ENCODE measurements at regions not wholly inside any gene's neighbourhood (a gene's known extent, or its start where the extent isn't known, plus 50 kb on each side); places are given as distances from the start of the nearest gene placed in this dataset.
"Not testable (repeated sequence)": the region's sequence is repeated elsewhere in the genome, so short reads cannot be mapped to it uniquely, and the experiment has no call there.

GRCh38 chr1:115450501-115451040, 112.5 kb upstream of the NGF start:
- no peak for DNase-seq

GRCh38 chr1:115448282-115449044, 110.4 kb upstream of the NGF start:
- DNase-seq, result no peak

DNA sequence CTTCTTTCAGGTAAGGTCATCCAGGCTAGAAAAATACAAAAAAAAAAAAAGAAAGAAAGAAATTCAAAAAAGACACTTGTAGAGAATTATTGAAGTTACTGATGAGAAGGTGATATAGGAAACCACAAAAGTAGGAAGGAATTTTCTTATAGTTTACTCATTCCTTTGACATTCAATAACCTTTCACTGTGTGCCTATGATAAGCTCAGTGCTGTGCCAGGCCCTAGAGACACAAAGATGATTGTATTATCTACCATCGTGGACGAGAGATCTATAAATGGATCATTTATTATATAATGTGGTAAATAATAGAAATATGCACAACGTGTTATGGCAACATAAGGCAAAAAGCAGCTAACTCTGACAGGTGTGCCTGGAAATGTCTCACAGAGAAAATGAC, 109.6 kb upstream of the NGF start:
- no peak for DNase-seq

DNA sequence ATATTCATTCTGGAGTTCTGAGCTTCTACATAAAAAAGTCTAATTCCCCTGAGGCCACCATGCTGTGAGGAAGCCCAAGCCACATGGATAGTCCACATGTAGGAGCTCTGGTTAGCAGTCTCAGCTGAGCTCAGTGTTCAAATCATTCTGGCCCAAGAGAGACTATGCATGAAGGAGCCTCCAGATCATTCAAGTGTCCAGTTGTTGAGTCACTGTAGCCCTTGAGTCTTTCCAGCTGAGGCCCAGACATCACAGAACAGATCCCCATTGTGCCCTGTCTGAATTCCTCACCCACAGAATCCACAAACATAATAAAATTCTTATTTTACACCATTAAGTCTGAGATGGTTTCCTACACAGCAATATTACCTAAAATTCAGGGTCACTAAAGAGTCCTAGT, 107.0 kb upstream of the NGF start:
- DNase-seq, result no peak

DNA sequence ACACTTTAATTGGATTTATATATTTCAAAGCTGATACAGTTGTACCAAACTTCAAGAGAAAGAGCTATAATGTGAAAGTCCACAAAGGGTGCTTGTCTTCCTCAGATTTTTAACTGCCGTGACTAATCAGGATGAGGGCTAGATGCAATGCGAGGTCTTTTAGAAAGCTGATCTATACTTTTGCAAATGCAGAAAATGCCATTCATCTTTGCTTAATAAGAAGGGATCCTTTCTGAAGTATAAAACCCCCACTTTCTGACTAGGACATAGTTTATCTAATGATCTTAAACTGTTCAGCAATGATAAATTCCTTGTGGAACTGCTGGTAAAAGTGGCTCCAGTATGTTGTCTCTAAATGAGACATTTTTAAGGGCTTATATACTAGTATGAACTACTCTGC, 102.7 kb upstream of the NGF start:
- DNase-seq, result no peak

DNA sequence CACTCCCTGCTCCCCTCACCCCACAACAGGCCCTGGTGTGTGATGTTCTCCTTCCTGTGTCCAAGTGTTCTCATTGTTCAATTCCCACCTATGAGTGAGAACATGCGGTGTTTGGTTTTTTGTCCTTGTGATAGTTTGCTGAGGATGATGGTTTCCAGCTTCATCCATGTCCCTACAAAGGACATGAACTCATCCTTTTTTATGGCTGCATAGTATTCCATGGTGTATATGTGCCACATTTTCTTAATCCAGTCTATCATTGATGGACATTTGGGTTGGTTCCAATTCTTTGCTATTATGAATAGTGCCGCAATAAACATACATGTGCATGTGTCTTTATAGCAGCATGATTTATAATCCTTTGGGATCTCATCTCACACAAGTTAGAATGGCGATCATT, 101.5 kb upstream of the NGF start:
- not testable (repeated sequence) for DNase-seq

- no peak for DNase-seq
Observed at GRCh38 chr1:115437196-115437595, 99.1 kb upstream of the NGF start.

DNA sequence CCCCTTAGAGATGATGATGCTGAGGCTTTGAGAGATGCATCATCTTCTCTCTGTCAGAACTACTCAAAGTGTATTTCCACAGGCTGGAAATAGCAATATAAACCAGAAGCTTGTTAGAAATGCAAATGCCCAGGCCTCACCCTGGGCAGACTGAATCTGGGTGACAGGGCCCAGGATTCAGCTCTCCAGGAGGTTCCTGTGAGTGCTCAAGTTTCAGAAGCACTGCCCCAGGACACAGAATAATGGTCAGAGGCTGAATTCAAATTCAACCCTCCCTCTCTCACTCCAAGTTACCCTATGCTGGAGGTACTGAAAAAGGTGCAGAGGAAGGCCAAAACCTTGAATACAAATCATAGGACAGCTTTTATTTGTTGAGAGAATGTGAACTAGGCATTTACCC, 98.5 kb upstream of the NGF start:
- DNase-seq, result no peak

- no peak for DNase-seq
Observed at GRCh38 chr1:115433483-115433882, 95.4 kb upstream of the NGF start.

DNA sequence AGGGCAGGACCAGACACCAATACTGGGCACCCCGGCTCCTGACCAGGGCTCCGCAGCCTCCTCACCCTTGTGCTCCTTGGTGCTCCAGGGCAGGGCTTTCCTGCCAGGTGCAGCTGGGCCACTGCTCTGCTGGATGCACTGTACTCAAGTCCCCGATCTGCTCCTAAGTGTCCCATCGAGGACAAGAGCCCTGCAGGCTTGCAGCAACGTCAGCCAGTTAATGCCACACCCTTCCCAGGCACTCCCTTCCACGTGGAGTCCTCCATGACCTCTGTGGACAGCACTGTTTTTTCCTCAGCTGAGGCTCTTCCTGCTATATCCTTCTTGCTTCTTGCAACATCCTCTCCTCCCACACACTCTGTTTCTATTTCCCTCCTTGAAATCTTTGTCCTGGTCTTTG, 94.0 kb upstream of the NGF start:
- DNase-seq, result no peak

- DNase-seq, result no peak
Observed at GRCh38 chr1:115430441-115431158, 92.6 kb upstream of the NGF start.

DNA sequence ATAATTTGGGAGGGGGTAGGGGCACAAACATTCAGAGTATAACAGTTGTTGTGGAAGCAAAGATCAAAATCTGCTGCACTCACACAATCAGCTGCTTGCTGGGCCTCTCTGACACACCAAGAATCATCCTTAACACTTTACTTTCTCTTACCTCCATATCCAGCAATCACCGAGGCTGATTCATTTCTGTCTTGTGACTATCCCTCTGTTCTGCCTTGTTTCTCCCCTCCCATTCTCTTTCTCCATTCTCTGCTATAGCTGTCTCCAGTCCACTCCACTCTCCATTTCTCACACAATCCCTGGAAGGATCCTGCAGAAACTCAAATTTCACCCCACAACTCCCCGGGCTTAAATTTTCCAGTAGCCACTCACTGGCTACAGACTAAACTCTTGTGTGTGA, 91.8 kb upstream of the NGF start:
- no peak for DNase-seq

DNA sequence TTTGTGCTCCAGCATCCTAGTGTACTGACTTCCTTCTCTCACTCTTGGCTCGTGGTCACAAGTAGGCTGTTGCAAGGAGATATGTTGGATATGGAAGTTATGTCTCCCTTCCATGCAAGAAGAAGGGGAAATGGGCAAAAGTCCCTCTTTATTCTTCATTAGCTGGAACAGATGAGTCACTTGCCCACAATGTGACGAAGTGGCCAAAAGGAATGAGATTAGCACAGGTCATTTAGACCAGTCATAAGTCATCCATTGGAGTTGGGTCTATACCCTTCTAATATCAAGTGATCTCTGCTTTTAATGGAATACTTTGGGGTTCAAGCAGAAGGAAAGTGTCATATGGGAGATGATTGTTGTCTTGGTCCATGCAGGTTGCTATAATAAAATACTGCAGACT, 91.2 kb upstream of the NGF start:
- DNase-seq, result no peak

DNA sequence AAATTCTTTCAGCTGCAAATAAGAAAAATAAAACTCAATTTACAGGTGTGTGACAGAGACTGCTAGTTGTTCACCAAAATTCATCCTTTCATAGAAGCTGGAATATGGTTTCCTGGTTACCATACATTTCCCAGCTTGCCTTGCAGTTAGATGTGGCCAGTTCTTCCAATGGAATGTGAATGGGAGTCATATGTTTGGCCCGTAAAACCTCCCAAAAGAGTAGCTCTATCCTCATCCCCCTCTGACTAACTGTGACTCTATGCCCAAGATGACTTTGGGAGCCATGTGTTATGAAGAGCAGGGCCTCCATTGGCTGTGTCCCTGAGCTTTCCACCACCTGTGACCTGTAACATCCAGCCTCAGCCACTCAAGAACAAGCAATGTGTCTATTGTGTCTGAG, 90.6 kb upstream of the NGF start:
- no peak for DNase-seq

- DNase-seq, result no peak
Observed at GRCh38 chr1:115428256-115428655, 90.2 kb upstream of the NGF start.

- DNase-seq, result no peak
Observed at GRCh38 chr1:115426956-115427355, 88.9 kb upstream of the NGF start.

GRCh38 chr1:115426231-115426771, 88.3 kb upstream of the NGF start:
- no peak for DNase-seq

- no peak for DNase-seq
Observed at GRCh38 chr1:115425442-115425841, 87.4 kb upstream of the NGF start.

- DNase-seq, result no peak
Observed at GRCh38 chr1:115423776-115424175, 85.7 kb upstream of the NGF start.

DNA sequence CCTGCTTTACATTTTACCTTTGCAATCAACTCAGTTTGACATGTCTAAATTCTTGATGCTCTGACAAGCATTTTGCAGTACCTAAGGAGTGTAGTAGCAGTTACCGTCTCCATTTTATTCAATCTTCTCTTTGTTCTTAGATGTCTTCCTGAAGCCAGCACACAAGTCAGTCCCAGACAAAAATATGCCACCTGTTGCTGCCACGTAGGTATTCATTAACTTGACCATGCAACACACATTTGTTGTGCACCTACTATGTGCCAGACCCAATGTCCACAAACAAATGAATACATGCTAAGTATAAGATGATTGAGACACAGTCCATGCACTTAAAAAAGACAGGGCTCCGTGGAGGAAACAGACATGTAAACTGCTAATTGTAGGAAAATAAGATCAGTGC, 81.5 kb upstream of the NGF start:
- DNase-seq, result no peak

GRCh38 chr1:115413621-115414020, 75.6 kb upstream of the NGF start:
- no peak for DNase-seq

GRCh38 chr1:115413208-115413607, 75.2 kb upstream of the NGF start:
- DNase-seq, result no peak

DNA sequence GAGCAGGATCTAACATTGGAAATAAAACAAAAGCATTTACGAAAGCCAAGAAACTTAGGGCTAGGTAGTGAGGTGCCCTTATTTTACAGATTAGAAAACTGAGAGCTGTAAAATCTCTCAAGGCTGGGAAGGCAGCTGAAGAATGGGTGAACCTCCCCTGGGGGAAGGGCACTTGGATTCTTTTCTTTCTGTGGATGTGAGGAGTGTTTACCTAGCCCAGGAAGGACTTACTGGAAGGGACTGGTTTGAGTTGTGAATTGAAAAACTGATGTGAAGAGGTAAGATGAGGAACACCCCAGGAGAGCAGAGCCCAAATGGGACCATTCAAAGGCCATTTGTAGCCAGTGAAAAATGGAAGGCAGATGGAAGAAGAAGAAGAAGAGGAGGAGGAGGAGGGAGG, 74.7 kb upstream of the NGF start:
- no peak for DNase-seq

GRCh38 chr1:115412286-115412685, 74.2 kb upstream of the NGF start:
- DNase-seq, result no peak

Measured in Kasumi-1 (cell line).